ENCODE measurements at regions not wholly inside any gene's neighbourhood (a gene's known extent, or its start where the extent isn't known, plus 50 kb on each side); places are given as distances from the start of the nearest gene placed in this dataset.

DNA sequence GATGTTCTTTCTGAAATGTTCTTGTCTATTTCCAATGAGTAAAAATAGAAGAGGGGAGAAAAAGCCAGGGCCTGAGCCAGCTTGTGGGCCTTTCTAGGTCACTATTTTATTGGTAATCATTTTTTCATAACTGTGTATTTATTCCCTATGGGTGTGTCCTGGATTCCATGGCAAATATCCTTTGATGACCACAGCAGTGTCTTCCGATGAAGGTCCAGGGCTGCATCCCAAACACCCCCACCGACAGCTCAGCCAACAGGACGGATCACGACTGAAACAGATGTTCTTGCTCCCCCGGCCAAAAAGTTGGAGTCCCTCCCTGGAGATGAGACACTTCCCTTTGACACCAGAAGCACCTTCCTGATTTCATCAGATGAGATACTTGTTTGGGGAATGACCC is 105.4 kb upstream of the PLEKHG1 start:
- POLR2A ChIA-PET (ENCODE audit: unreplicated experiment), result no interaction called here
- H3K9ac ChIP-seq (ENCODE audit: low read length), result no peak overlapping the region
- ATAC-seq (no peak), DNase-seq (no peak)
- H3K27me3 ChIP-seq (ENCODE audit: low read length), result no peaks in the 10 kb centered on the region
- H4K20me1 ChIP-seq (ENCODE audit: low read length), result no peaks in the 10 kb centered on the region
- no peak overlapping the region for H3K4me3 ChIP-seq (ENCODE audit: low read length)
- no peak overlapping the region; the same call in 1 of the 2 replicates for H3K27ac ChIP-seq (ENCODE audit: low read length)
- no peaks in the 10 kb centered on the region for H3K9me2 ChIP-seq (replicated peaks; ENCODE audit: low read length)
- H3K4me2 ChIP-seq (ENCODE audit: low read length), result no peak overlapping the region
- TF ChIP-seq EZH2phosphoT487 (IDR thresholded peaks at IDR 0.05; ENCODE audit: borderline replicate concordance, low read length) (no peak), EZH2 (IDR thresholded peaks at IDR 0.05; ENCODE audit: low read length, unreplicated experiment) (no peak)
- TF ChIP-seq, protein P1, sequence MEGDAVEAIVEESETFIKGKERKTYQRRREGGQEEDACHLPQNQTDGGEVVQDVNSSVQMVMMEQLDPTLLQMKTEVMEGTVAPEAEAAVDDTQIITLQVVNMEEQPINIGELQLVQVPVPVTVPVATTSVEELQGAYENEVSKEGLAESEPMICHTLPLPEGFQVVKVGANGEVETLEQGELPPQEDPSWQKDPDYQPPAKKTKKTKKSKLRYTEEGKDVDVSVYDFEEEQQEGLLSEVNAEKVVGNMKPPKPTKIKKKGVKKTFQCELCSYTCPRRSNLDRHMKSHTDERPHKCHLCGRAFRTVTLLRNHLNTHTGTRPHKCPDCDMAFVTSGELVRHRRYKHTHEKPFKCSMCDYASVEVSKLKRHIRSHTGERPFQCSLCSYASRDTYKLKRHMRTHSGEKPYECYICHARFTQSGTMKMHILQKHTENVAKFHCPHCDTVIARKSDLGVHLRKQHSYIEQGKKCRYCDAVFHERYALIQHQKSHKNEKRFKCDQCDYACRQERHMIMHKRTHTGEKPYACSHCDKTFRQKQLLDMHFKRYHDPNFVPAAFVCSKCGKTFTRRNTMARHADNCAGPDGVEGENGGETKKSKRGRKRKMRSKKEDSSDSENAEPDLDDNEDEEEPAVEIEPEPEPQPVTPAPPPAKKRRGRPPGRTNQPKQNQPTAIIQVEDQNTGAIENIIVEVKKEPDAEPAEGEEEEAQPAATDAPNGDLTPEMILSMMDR (conservative IDR thresholded peaks at IDR 0.05; ENCODE audit: low read depth, low read length), result no peak
- no peaks in the 10 kb centered on the region for H3K79me2 ChIP-seq (ENCODE audit: low read length)
- H3K9me3 ChIP-seq (ENCODE audit: low read length), result no peaks in the 10 kb centered on the region
- no peaks in the 10 kb centered on the region for H3F3A ChIP-seq (ENCODE audit: low read length, unreplicated experiment)
- no peaks in the 10 kb centered on the region for H3K36me3 ChIP-seq (ENCODE audit: low read depth, low read length)
- H2AFZ ChIP-seq (ENCODE audit: low read length), result no peak overlapping the region
- intact Hi-C loops (cut with micrococcal nuclease), result loop anchor here (5.0 kb wide), 1 partner anchor 77 kb away; no protein-coding TSS in a partner anchor
- BruUV-seq (replicated peaks), result no TSS peak
- CTCF ChIA-PET, result no interaction called here
- H3K4me1 ChIP-seq (ENCODE audit: insufficient read depth, low read length), result peaks cover 39% of the 10 kb centered on the region

DNA sequence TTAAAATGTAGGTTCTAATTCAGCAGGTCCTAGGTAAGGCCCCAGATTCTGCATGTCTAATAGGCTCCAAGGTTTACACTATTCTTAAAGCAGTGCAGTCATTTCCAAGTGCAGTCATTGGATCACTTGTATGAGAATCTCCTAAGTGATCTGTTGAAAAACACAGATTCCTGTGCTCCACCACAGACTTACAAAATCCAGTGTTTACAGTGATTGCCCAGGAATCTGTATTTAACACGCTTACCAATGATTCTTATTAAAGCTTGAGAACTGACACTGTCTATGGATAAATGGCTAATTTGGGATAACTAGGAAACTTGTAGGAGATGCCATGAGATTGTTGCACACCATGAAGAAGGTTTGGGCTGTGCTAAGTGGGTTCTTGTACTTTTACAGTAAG is 104.6 kb upstream of the PLEKHG1 start:
- no peaks in the 10 kb centered on the region for H3K27me3 ChIP-seq (ENCODE audit: low read length)
- no peak overlapping the region for H3K4me3 ChIP-seq (ENCODE audit: low read length)
- no peak overlapping the region for H3K4me2 ChIP-seq (ENCODE audit: low read length)
- H3K36me3 ChIP-seq (ENCODE audit: low read depth, low read length), result no peaks in the 10 kb centered on the region
- DNase-seq (no peak), ATAC-seq (no peak)
- H3K9ac ChIP-seq (ENCODE audit: low read length), result no peak overlapping the region
- intact Hi-C loops (cut with micrococcal nuclease), result no loop called here
- H2AFZ ChIP-seq (ENCODE audit: low read length), result no peak overlapping the region
- no peaks in the 10 kb centered on the region for H4K20me1 ChIP-seq (ENCODE audit: low read length)
- CTCF ChIA-PET, result no interaction called here
- H3K27ac ChIP-seq (ENCODE audit: low read length), result no peak overlapping the region
- no peaks in the 10 kb centered on the region for H3K79me2 ChIP-seq (ENCODE audit: low read length)
- POLR2A ChIA-PET (ENCODE audit: unreplicated experiment), result no interaction called here
- no peaks in the 10 kb centered on the region for H3K9me2 ChIP-seq (replicated peaks; ENCODE audit: low read length)
- H3F3A ChIP-seq (ENCODE audit: low read length, unreplicated experiment), result no peaks in the 10 kb centered on the region
- BruUV-seq (replicated peaks), result no TSS peak
- peaks cover 33% of the 10 kb centered on the region for H3K4me1 ChIP-seq (ENCODE audit: insufficient read depth, low read length)
- no peaks in the 10 kb centered on the region for H3K9me3 ChIP-seq (ENCODE audit: low read length)
- no peak for TF ChIP-seq EZH2phosphoT487 (IDR thresholded peaks at IDR 0.05; ENCODE audit: borderline replicate concordance, low read length)
- TF ChIP-seq, protein P1 (conservative IDR thresholded peaks at IDR 0.05; ENCODE audit: low read depth, low read length), result no peak

DNA sequence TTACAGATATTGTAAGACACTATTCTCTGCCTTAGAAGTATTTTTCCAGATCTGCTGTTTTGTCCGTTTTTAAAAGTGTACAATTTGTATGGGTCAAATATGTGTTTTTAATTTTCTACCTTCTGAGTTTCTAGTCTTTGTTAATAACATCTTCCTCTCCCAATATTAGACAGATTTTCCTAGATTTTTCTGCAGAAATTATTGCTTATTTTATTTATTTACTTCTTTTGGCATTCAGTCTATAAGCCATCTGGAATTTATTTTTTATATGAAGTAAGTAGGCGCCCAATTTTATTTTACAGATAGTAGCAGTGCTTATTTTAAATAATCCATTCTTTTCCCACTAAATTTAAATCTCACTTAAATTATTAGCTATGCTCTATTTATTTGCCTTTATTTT is 103.1 kb upstream of the PLEKHG1 start:
- intact Hi-C loops (cut with micrococcal nuclease), result no loop called here
- no peak overlapping the region for H2AFZ ChIP-seq (ENCODE audit: low read length)
- POLR2A ChIA-PET (ENCODE audit: unreplicated experiment), result no interaction called here

More for the DNA sequence above, 103.1 kb upstream of the PLEKHG1 start:
- Histone ChIP-seq H3K79me2 (ENCODE audit: low read length) (no peaks in the 10 kb centered on the region), H3K4me3 (ENCODE audit: low read length) (no peak overlapping the region), H3K36me3 (ENCODE audit: low read depth, low read length) (no peaks in the 10 kb centered on the region), H3F3A (ENCODE audit: low read length, unreplicated experiment) (no peaks in the 10 kb centered on the region), H3K9me3 (ENCODE audit: low read length) (no peaks in the 10 kb centered on the region), H3K27me3 (ENCODE audit: low read length) (no peaks in the 10 kb centered on the region), H3K4me1 (ENCODE audit: insufficient read depth, low read length) (peaks cover 19% of the 10 kb centered on the region), H4K20me1 (ENCODE audit: low read length) (no peaks in the 10 kb centered on the region), H3K9me2 (replicated peaks; ENCODE audit: low read length) (no peaks in the 10 kb centered on the region), H3K27ac (ENCODE audit: low read length) (no peak overlapping the region), H3K4me2 (ENCODE audit: low read length) (no peak overlapping the region), H3K9ac (ENCODE audit: low read length) (no peak overlapping the region)
- no peak for TF ChIP-seq EZH2 (IDR thresholded peaks at IDR 0.05; ENCODE audit: low read length, unreplicated experiment)
- TF ChIP-seq, protein P1 (conservative IDR thresholded peaks at IDR 0.05; ENCODE audit: low read depth, low read length), result no peak
- no peak for TF ChIP-seq EZH2phosphoT487 (IDR thresholded peaks at IDR 0.05; ENCODE audit: borderline replicate concordance, low read length)
- ATAC-seq, result no peak
- DNase-seq, result no peak
- CTCF ChIA-PET, result no interaction called here
- BruUV-seq (replicated peaks), result no TSS peak
